Lower leg skin (tissue), 3 donors: ENCODE measurements at regions not wholly inside any gene's neighbourhood (a gene's known extent, or its start where the extent isn't known, plus 50 kb on each side); places are given as distances from the start of the nearest gene placed in this dataset.

ENCODE experiments used
- CTCF ChIP-seq, 3 donors: fragments of 450-650 bp; IDR thresholded peaks; one replicate each; pipeline ENCODE4 v1.5.1; 2016; ENCODE audit warnings: antibody characterized with exemption in 3 of 3, mild to moderate bottlenecking in 3 of 3, moderate library complexity in 2 of 3
- POLR2A ChIP-seq, 2 donors: fragments of 450-650 bp; IDR thresholded peaks; one replicate each; pipeline ENCODE4 v1.6.1; 2016 to 2017; ENCODE audit warnings: antibody characterized with exemption in 2 of 2, mild to moderate bottlenecking in 1 of 2, moderate library complexity in 1 of 2

- TF ChIP-seq CTCF (IDR thresholded peaks at IDR 0.05) (no peak), POLR2A (IDR thresholded peaks at IDR 0.05) (no peak)
Measured at GRCh38 chr2:122680662-122681061, 925.2 kb downstream of the TSN start.
